SK-N-SH treated with all-trans-retinoic acid at 6 μM for 48 hours (cell line): ENCODE measurements at regions not wholly inside any gene's neighbourhood (a gene's known extent, or its start where the extent isn't known, plus 50 kb on each side); places are given as distances from the start of the nearest gene placed in this dataset.

Source experiments
- ATAC-seq: fragments of 200-7000 bp; cut with Tn5 transposase; 3 replicates; pipeline ENCODE4 v1.9.1; 2020; ENCODE audit warnings: mild to moderate bottlenecking, moderate library complexity
- ARNTL ChIP-seq: fragments of 450-650 bp; formaldehyde crosslinking; IDR thresholded peaks from 2 replicates; pipeline ENCODE4 v1.5.0; 2020; ENCODE audit warnings: low read depth, mild to moderate bottlenecking, moderate library complexity, borderline replicate concordance
- BACH2 ChIP-seq: fragments of 250-450 bp; sonication (Bioruptor Pico); IDR thresholded peaks from 2 replicates; pipeline ENCODE4 v1.9.0; 2021; ENCODE audit warnings: mild to moderate bottlenecking, borderline replicate concordance
- CSDC2 ChIP-seq: fragments of 250-450 bp; sonication (Bioruptor Pico); IDR thresholded peaks from 2 replicates; pipeline ENCODE4 v1.5.0; 2020; ENCODE audit warnings: mild to moderate bottlenecking, moderate library complexity
- ESRRG ChIP-seq: fragments of 250-450 bp; sonication (Bioruptor Pico); IDR thresholded peaks from 2 replicates; pipeline ENCODE4 v1.6.1; 2021; ENCODE audit warnings: mild to moderate bottlenecking
- GLIS3 ChIP-seq: fragments of 250-450 bp; sonication (Bioruptor Pico); IDR thresholded peaks from 2 replicates; pipeline ENCODE4 v1.5.0; 2020; ENCODE audit warnings: mild to moderate bottlenecking, moderate library complexity
- ISL1 ChIP-seq: fragments of 250-450 bp; sonication (Bioruptor Pico); IDR thresholded peaks from 2 replicates; pipeline ENCODE4 v2.1.2; 2022; ENCODE audit warnings: mild to moderate bottlenecking, moderate library complexity
- OSR1 ChIP-seq: fragments of 250-450 bp; sonication (Bioruptor Pico); IDR thresholded peaks from 2 replicates; pipeline ENCODE4 v1.8.0; 2022; ENCODE audit warnings: moderate library complexity, mild to moderate bottlenecking, inconsistent platforms
- PPARA ChIP-seq: fragments of 250-450 bp; sonication (Bioruptor Pico); IDR thresholded peaks from 2 replicates; pipeline ENCODE4 v1.5.0; 2020; ENCODE audit warnings: mild to moderate bottlenecking, borderline replicate concordance
- RARB ChIP-seq: fragments of 250-450 bp; sonication (Bioruptor Pico); IDR thresholded peaks from 2 replicates; pipeline ENCODE4 v1.8.0; 2021; ENCODE audit warnings: mild to moderate bottlenecking, moderate library complexity
- SNAI2 ChIP-seq: fragments of 250-450 bp; sonication (Bioruptor Pico); IDR thresholded peaks from 2 replicates; pipeline ENCODE4 v1.5.0; 2020; ENCODE audit warnings: mild to moderate bottlenecking, moderate library complexity
- TCF4 ChIP-seq: fragments of 250-450 bp; sonication (Bioruptor Pico); IDR thresholded peaks from 2 replicates; pipeline ENCODE4 v1.8.0; 2021; ENCODE audit warnings: mild to moderate bottlenecking, moderate library complexity, borderline replicate concordance
- TOX ChIP-seq: fragments of 250-450 bp; sonication (Bioruptor Pico); IDR thresholded peaks from 2 replicates; pipeline ENCODE4 v1.8.0; 2021; ENCODE audit warnings: mild to moderate bottlenecking, moderate library complexity, borderline replicate concordance
- ZC3H10 ChIP-seq: fragments of 250-450 bp; sonication (Bioruptor Pico); IDR thresholded peaks from 2 replicates; pipeline ENCODE4 v1.5.1; 2021; ENCODE audit warnings: mild to moderate bottlenecking, moderate library complexity
- ZFP3 ChIP-seq: fragments of 250-450 bp; sonication (Bioruptor Pico); IDR thresholded peaks from 2 replicates; pipeline ENCODE4 v1.5.0; 2020; ENCODE audit warnings: mild to moderate bottlenecking, moderate library complexity
- ZFP30 ChIP-seq: fragments of 450-650 bp; formaldehyde crosslinking; IDR thresholded peaks from 2 replicates; pipeline ENCODE4 v1.5.0; 2022; ENCODE audit warnings: mild to moderate bottlenecking, moderate library complexity
- ZNF565 ChIP-seq: fragments of 450-650 bp; formaldehyde crosslinking; conservative IDR thresholded peaks from 2 replicates; pipeline ENCODE4 v1.5.0; 2020; ENCODE audit warnings: low read depth, mild to moderate bottlenecking, moderate library complexity
- ZNF70 ChIP-seq: fragments of 450-650 bp; formaldehyde crosslinking; IDR thresholded peaks from 2 replicates; pipeline ENCODE4 v1.5.0; 2020; ENCODE audit warnings: mild to moderate bottlenecking, moderate library complexity
- ZNF8 ChIP-seq: fragments of 450-650 bp; formaldehyde crosslinking; IDR thresholded peaks from 2 replicates; pipeline ENCODE4 v1.5.0; 2020; ENCODE audit warnings: mild to moderate bottlenecking, moderate library complexity
- TF ChIP-seq, protein P1 (sequence below): fragments of 250-450 bp; sonication (Bioruptor Pico); IDR thresholded peaks from 2 replicates; pipeline ENCODE4 v1.5.1; 2021; ENCODE audit warnings: mild to moderate bottlenecking, moderate library complexity
- TF ChIP-seq, protein P2 (sequence below): fragments of 250-450 bp; sonication (Bioruptor Pico); IDR thresholded peaks from 2 replicates; pipeline ENCODE4 v1.5.0; 2020; ENCODE audit warnings: mild to moderate bottlenecking, moderate library complexity
- TF ChIP-seq, protein P3 (sequence below): fragments of 250-450 bp; sonication (Bioruptor Pico); IDR thresholded peaks from 2 replicates; pipeline ENCODE4 v1.8.0; 2020; ENCODE audit warnings: mild to moderate bottlenecking, moderate library complexity, borderline replicate concordance
- TF ChIP-seq, protein P4 (sequence below): fragments of 250-450 bp; sonication (Bioruptor Pico); IDR thresholded peaks from 2 replicates; pipeline ENCODE4 v1.8.0; 2021; ENCODE audit warnings: low read depth, mild to moderate bottlenecking, moderate library complexity, borderline replicate concordance
- TF ChIP-seq, protein P5 (sequence below): fragments of 250-450 bp; sonication (Bioruptor Pico); IDR thresholded peaks from 2 replicates; pipeline ENCODE4 v1.5.1; 2020; ENCODE audit warnings: low read depth, mild to moderate bottlenecking, moderate library complexity

DNA sequence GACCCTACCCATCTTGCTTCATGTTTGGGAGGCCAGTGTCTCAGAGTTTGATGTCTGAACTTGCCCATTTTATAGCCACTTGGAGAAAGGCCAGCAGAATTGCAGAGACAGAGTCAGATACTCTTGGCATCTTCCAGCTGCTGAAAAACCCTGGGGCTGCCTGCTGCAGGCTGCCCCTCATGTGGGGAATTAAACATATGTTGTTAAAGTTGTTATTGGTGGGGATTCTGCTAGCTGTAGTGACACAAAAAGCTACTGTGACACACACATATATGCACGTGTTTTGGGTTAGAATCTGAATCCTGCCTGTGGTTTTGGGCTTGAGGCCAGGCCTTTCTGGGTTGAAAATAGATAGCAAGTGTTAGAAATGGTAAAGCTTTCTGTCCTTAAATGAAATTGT, 1288.4 kb downstream of the AACS start:
- no peak for ATAC-seq
- TF ChIP-seq, protein P1, sequence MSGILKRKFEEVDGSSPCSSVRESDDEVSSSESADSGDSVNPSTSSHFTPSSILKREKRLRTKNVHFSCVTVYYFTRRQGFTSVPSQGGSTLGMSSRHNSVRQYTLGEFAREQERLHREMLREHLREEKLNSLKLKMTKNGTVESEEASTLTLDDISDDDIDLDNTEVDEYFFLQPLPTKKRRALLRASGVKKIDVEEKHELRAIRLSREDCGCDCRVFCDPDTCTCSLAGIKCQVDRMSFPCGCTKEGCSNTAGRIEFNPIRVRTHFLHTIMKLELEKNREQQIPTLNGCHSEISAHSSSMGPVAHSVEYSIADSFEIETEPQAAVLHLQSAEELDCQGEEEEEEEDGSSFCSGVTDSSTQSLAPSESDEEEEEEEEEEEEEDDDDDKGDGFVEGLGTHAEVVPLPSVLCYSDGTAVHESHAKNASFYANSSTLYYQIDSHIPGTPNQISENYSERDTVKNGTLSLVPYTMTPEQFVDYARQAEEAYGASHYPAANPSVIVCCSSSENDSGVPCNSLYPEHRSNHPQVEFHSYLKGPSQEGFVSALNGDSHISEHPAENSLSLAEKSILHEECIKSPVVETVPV: no peak
- no peak for TF ChIP-seq ZC3H10 (CRISPR knock-in tag)
- TF ChIP-seq ISL1 (CRISPR knock-in tag): no peak
- TF ChIP-seq BACH2 (CRISPR knock-in tag): no peak
- no peak for TF ChIP-seq PPARA
- no peak for TF ChIP-seq ESRRG (CRISPR knock-in tag)
- TF ChIP-seq, protein P2, sequence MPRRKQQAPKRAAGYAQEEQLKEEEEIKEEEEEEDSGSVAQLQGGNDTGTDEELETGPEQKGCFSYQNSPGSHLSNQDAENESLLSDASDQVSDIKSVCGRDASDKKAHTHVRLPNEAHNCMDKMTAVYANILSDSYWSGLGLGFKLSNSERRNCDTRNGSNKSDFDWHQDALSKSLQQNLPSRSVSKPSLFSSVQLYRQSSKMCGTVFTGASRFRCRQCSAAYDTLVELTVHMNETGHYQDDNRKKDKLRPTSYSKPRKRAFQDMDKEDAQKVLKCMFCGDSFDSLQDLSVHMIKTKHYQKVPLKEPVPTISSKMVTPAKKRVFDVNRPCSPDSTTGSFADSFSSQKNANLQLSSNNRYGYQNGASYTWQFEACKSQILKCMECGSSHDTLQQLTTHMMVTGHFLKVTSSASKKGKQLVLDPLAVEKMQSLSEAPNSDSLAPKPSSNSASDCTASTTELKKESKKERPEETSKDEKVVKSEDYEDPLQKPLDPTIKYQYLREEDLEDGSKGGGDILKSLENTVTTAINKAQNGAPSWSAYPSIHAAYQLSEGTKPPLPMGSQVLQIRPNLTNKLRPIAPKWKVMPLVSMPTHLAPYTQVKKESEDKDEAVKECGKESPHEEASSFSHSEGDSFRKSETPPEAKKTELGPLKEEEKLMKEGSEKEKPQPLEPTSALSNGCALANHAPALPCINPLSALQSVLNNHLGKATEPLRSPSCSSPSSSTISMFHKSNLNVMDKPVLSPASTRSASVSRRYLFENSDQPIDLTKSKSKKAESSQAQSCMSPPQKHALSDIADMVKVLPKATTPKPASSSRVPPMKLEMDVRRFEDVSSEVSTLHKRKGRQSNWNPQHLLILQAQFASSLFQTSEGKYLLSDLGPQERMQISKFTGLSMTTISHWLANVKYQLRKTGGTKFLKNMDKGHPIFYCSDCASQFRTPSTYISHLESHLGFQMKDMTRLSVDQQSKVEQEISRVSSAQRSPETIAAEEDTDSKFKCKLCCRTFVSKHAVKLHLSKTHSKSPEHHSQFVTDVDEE (CRISPR knock-in tag): no peak
- no peak for TF ChIP-seq GLIS3
- TF ChIP-seq ZNF565: no peak
- TF ChIP-seq ZNF70 (CRISPR knock-in tag): no peak
- no peak for TF ChIP-seq TOX (CRISPR knock-in tag)
- TF ChIP-seq, protein P3, sequence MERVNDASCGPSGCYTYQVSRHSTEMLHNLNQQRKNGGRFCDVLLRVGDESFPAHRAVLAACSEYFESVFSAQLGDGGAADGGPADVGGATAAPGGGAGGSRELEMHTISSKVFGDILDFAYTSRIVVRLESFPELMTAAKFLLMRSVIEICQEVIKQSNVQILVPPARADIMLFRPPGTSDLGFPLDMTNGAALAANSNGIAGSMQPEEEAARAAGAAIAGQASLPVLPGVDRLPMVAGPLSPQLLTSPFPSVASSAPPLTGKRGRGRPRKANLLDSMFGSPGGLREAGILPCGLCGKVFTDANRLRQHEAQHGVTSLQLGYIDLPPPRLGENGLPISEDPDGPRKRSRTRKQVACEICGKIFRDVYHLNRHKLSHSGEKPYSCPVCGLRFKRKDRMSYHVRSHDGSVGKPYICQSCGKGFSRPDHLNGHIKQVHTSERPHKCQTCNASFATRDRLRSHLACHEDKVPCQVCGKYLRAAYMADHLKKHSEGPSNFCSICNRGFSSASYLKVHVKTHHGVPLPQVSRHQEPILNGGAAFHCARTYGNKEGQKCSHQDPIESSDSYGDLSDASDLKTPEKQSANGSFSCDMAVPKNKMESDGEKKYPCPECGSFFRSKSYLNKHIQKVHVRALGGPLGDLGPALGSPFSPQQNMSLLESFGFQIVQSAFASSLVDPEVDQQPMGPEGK (CRISPR knock-in tag): no peak
- TF ChIP-seq, protein P4, sequence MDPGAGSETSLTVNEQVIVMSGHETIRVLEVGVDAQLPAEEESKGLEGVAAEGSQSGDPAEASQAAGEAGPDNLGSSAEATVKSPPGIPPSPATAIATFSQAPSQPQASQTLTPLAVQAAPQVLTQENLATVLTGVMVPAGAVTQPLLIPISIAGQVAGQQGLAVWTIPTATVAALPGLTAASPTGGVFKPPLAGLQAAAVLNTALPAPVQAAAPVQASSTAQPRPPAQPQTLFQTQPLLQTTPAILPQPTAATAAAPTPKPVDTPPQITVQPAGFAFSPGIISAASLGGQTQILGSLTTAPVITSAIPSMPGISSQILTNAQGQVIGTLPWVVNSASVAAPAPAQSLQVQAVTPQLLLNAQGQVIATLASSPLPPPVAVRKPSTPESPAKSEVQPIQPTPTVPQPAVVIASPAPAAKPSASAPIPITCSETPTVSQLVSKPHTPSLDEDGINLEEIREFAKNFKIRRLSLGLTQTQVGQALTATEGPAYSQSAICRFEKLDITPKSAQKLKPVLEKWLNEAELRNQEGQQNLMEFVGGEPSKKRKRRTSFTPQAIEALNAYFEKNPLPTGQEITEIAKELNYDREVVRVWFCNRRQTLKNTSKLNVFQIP (CRISPR knock-in tag): no peak

DNA sequence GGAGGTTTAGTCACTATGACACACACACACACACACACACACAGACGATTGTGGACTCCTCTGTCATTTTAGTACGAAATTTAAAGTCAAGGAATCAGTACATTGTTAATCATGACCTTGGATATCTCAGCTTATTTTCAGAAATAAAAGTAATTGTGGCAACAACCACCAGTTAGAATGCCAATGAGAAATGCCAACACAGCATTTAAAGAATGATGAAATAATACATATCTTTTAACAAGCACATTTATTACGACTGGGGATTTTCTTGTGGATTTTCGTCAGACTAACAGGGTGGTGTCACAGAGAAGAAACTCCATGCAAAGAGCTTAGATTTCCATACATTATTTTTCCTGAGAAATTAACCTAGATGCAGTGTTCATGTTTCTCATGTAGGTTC, 1289.4 kb downstream of the AACS start:
- no peak for ATAC-seq
- TF ChIP-seq ZFP3 (CRISPR knock-in tag) (no peak), TCF4 (no peak), ARNTL (no peak), ESRRG (CRISPR knock-in tag) (no peak), CSDC2 (no peak), BACH2 (CRISPR knock-in tag) (no peak), ZC3H10 (CRISPR knock-in tag) (no peak), ZNF8 (CRISPR knock-in tag) (no peak), ZFP30 (no peak), RARB (CRISPR knock-in tag) (no peak), SNAI2 (CRISPR knock-in tag) (no peak), ISL1 (CRISPR knock-in tag) (no peak), OSR1 (CRISPR knock-in tag) (no peak), ZNF565 (no peak), GLIS3 (no peak)
- TF ChIP-seq, protein P5, sequence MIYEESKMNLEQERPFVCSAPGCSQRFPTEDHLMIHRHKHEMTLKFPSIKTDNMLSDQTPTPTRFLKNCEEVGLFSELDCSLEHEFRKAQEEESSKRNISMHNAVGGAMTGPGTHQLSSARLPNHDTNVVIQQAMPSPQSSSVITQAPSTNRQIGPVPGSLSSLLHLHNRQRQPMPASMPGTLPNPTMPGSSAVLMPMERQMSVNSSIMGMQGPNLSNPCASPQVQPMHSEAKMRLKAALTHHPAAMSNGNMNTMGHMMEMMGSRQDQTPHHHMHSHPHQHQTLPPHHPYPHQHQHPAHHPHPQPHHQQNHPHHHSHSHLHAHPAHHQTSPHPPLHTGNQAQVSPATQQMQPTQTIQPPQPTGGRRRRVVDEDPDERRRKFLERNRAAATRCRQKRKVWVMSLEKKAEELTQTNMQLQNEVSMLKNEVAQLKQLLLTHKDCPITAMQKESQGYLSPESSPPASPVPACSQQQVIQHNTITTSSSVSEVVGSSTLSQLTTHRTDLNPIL (CRISPR knock-in tag): no peak
- TF ChIP-seq, protein P3 (CRISPR knock-in tag): no peak
- TF ChIP-seq, protein P4 (CRISPR knock-in tag): no peak
- TF ChIP-seq, protein P2 (CRISPR knock-in tag): no peak
